GM19043 (cell line): ENCODE measurements at regions not wholly inside any gene's neighbourhood (a gene's known extent, or its start where the extent isn't known, plus 50 kb on each side); places are given as distances from the start of the nearest gene placed in this dataset.

Experiments
- ATAC-seq: cut with Tn5 transposase; IDR thresholded peaks from one replicate; pipeline ENCODE4 v1.9.1; 2021; ENCODE audit warnings: low read depth; ENCODE audit not compliant: unreplicated experiment

- no peak for ATAC-seq
These were observed 112.7 kb downstream of the OAT start for GRCh38 chr10:124305984-124306383.

GRCh38 chr10:124305131-124305530 is 113.6 kb downstream of the OAT start:
- no peak for ATAC-seq

GRCh38 chr10:124303662-124304418 is 114.9 kb downstream of the OAT start:
- no peak for ATAC-seq

- no peak for ATAC-seq
These were observed 115.7 kb downstream of the OAT start for GRCh38 chr10:124302951-124303505.

- no peak for ATAC-seq
These were observed 117.0 kb downstream of the OAT start for GRCh38 chr10:124301736-124302135.

GRCh38 chr10:124300735-124301134 is 118.0 kb downstream of the OAT start:
- ATAC-seq: no peak

GRCh38 chr10:124300224-124300623 is 118.5 kb downstream of the OAT start:
- no peak for ATAC-seq

- ATAC-seq: no peak
These were observed 119.0 kb downstream of the OAT start for GRCh38 chr10:124299696-124300095.

GRCh38 chr10:124298891-124299290 is 119.8 kb downstream of the OAT start:
- no peak for ATAC-seq

GRCh38 chr10:124296813-124297788 is 121.6 kb downstream of the OAT start:
- no peak for ATAC-seq

- ATAC-seq: no peak
These were observed 122.5 kb downstream of the OAT start for GRCh38 chr10:124296121-124296812.

- no peak for ATAC-seq
These were observed 123.6 kb downstream of the OAT start for GRCh38 chr10:124294811-124295770.

- no peak for ATAC-seq
These were observed 124.9 kb downstream of the OAT start for GRCh38 chr10:124293616-124294449.

GRCh38 chr10:124292911-124293615 is 125.7 kb downstream of the OAT start:
- ATAC-seq: no peak

- no peak for ATAC-seq
These were observed 127.6 kb downstream of the OAT start for GRCh38 chr10:124291001-124291701.

GRCh38 chr10:124289851-124290795 is 128.6 kb downstream of the OAT start:
- ATAC-seq: peak; percentile 40
